GM18519 (cell line): ENCODE measurements at regions not wholly inside any gene's neighbourhood (a gene's known extent, or its start where the extent isn't known, plus 50 kb on each side); places are given as distances from the start of the nearest gene placed in this dataset.

Experiments used
- ATAC-seq: cut with Tn5 transposase; IDR thresholded peaks from one replicate; pipeline ENCODE4 v1.9.1; 2021; ENCODE audit warnings: mild to moderate bottlenecking, moderate library complexity; ENCODE audit not compliant: unreplicated experiment, low FRiP score

DNA sequence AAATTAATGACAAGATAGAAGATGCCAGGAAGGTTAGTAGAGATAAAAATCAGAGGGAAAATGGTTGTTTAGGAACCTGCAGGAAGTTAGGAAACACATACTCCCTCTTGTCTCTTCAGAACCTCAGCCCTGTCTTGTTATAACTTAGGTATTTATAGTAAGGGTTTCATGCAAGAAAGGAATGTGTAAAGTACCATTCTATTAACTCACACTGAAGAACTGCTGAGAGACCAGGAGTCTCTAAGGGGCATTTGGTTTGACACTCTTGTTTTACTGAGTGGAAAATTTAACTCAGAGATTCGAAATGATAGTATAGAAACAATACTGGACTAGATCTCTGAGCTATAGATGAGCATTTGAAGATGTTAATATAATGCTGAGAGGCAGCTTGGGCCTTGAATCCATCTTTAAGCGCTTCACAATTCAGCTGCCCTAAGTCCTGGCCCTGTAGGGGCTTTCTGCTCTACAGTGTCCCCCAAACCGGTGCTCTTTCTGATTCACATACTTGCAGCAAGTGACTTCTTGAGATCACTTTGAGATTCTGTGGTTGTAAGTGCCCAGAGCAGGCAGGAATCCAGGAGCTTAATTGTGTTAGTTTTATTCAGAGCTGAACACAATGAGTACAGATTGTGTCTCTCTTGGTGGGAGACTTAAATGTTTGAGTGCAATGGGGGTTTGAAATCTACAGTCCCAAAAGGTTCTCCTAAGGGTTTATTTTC lies 235.0 kb upstream of the RGPD4 start:
- no peak for ATAC-seq

DNA sequence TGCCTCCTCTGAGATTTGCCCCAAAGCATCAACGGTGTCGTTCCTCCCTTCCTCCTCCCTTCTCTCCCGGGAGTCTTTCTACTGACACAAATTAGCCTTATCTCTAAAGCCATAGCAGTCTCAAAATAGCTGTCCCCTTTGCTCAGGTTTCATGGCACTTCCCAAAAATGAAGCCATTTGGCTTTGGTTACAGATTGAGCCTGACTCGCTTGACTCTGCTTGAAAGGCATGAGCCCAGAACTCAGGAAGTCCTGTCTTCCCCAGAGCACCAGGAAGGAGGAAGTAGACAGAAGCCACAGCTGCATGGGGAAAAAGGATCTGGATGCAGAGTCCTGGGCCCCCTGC lies 234.4 kb upstream of the RGPD4 start:
- no peak for ATAC-seq

DNA sequence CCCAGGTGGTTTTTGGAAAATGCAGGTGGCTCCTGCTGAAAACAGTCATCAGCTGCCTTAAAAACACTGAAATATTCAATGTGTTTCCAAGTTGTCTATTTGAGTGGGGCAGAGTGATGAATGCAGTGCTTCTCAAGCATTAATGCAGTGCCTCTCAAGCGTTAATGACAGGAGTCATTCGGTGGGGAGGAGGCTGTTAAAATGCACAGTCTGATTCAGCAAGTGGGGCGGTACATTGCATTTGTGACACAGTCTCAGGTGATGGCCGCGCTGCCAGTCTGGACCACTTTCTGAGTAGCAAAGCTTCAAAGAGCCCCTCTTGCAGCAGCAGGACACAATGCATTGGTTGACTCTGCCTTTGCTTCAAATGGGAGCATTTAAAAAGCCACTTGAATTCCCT lies 231.4 kb upstream of the RGPD4 start:
- no peak for ATAC-seq

DNA sequence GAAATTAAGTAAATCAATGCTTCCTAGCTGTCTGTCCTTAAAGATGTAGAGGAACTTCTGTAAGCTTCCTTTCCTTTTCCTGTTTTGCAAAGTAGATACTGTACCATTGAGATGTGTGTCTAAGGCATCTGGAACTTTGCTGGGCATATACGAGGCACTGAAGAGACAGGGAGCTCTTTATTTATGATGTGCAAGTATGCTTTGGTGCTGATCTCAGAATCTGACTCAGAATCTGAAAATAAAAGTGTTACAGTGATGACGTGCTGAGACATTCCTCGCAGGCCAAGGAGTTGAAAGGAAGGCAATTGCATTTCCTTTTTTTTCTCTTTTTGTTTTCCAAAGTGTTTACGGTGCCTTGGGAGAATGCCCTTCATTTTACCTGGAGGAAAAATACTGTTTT lies 230.9 kb upstream of the RGPD4 start:
- no peak for ATAC-seq

DNA sequence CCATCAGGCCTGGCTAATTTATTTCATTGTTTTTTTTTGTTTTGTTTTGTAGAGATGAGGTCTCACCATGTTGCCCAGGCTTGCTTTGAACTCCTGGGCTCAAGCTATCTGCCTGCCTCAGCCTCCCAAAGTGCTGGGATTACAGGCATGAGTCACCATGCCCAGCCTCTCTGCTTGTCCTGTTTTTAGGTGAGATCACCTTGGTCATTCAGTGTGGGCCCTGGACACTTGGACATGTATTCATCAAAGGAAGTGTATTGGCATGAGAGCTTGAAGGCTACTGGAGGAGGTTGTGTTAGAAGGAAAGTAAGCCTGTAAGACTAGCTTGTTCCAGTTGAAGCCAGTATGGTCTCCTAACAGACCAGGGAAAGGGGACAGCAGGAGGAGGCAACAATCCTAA lies 229.2 kb upstream of the RGPD4 start:
- ATAC-seq: no peak

GRCh38 chr2:107602801-107603200 lies 223.9 kb upstream of the RGPD4 start:
- ATAC-seq: no peak

GRCh38 chr2:107607054-107607453 lies 219.6 kb upstream of the RGPD4 start:
- ATAC-seq: no peak

DNA sequence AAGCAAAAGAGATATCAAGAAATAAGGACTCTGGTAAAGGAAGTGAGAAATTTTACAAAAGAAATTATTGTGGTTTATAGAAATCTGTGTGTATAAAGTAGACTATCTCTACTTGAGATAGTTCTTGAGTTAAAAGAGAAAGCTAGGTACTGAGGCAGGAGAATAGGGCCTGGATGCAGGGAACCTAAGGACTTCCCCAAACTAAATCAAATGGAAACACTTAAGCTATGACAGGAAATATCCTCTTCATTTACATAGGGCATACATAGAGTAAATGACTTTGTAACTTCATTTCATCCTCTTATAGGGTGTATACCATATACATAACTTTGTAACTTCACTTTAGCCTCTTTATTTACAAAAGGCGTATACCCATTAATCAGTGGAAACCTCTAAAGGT lies 219.2 kb upstream of the RGPD4 start:
- no peak for ATAC-seq

DNA sequence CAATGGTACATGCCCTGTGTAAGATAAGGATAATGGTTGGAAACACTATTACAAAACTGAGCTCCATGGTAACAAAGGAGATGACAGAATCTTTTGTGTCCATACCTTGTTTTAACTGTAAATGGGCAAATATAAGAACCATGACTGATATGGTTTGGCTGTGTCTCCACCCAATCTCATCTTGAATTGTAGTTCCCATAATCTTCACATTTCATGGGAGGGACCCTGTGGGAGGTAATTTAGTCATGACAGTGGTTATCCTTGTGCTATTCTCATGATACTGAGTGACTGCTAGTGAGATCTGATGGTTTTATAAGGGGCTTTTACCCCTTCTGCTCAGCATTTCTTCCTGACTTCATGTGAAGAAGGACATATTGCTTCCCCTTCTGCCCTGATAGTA lies 211.7 kb upstream of the RGPD4 start:
- ATAC-seq: no peak

DNA sequence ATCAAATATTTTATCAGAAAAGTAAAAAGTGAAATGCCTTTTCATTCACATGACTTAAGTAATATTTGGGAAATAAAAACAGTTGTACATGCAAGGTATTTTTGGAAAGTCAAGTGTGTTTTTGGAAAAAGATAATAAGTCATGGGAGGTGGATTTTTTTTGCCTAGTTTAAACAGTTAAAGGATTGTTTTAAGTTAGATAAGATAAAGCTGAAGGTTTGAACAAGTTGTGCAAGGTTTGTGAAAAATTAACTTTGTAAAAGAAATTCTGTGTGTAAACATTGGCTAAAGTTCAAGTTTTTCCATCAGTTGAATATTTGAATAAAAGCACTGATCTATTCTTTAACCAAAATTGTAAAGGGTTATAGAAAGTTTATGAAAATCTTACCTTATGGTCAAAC lies 207.9 kb upstream of the RGPD4 start:
- ATAC-seq: no peak

- ATAC-seq: no peak
Measured at GRCh38 chr2:107621186-107622165, 205.2 kb upstream of the RGPD4 start.

- ATAC-seq: no peak
Measured at GRCh38 chr2:107622741-107623310, 203.9 kb upstream of the RGPD4 start.

DNA sequence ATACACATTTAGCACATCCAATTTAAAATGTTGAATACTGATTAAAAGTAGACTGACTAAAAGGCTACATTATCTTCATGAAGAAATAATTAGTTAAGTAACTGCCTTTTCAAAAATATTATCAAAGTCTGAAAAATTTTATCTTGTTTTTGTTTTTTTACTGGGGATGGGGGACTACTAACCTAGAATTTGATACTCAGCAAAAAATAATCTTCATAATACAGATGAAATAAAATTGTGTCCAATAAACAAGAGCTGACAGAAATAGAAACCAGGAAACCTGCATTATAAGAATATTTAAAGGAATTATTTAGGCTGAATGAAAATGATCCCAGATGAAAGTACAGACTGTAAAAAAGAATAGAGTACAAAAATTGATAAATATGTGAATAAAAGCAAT lies 200.7 kb upstream of the RGPD4 start:
- ATAC-seq: no peak

DNA sequence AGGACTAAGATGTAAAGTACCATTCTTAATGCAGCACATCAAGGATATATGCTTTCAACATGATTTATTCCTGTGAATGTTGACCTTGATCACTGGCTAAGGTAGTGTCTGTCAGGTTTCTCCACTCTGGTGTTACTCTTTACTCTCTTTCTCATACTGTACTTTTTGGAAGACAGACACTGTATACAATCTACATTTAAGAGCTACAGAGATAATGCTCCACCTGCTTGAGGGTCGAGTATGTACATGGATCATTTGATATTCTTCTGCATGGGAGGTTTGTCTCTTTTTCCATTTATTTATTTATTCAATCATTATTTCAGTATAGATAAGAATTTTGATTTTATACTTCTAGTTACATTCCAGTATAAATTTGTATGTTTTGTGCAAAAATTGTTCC lies 199.5 kb upstream of the RGPD4 start:
- ATAC-seq: no peak

- no peak for ATAC-seq
Measured at GRCh38 chr2:107627926-107628325, 198.8 kb upstream of the RGPD4 start.

- ATAC-seq: no peak
Measured at GRCh38 chr2:107633580-107634147, 193.0 kb upstream of the RGPD4 start.

GRCh38 chr2:107634172-107634571 lies 192.5 kb upstream of the RGPD4 start:
- no peak for ATAC-seq

DNA sequence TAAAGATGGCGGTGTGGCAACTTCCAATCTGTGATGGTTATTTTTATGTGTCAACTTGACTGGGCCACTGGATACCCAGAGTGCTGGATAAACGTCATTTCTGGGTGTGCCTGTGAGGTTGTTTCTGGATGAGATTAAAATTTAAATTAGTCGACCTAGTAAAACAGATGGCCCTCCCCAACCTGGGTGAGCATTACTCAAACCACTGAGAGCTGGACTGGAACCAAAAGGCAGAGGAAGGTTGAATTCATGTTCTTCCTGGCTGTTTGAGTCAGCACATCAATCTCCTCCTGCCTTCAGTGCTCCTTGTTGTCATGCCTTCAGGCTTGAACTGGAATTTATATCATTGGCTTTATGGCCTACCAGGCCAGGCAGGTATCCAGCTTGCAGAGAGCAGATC lies 190.8 kb upstream of the RGPD4 start:
- ATAC-seq: no peak

- no peak for ATAC-seq
Measured at GRCh38 chr2:107645586-107645985, 181.1 kb upstream of the RGPD4 start.

- ATAC-seq: no peak
Measured at GRCh38 chr2:107648781-107649404, 177.8 kb upstream of the RGPD4 start.

GRCh38 chr2:107657049-107657448 lies 169.6 kb upstream of the RGPD4 start:
- ATAC-seq: no peak
